ENCODE measurements at regions not wholly inside any gene's neighbourhood (a gene's known extent, or its start where the extent isn't known, plus 50 kb on each side); places are given as distances from the start of the nearest gene placed in this dataset.

- DNase-seq, result no peak
Measured at GRCh38 chr5:87499478-87500410, 87.0 kb upstream of the CCNH start.
